Inflammatory macrophage treated with lipopolysaccharide for 4 hours (primary cell): ENCODE measurements at regions not wholly inside any gene's neighbourhood (a gene's known extent, or its start where the extent isn't known, plus 50 kb on each side); places are given as distances from the start of the nearest gene placed in this dataset.

Experiments
- DNase-seq: peaks from one replicate; pipeline ENCODE4 v3.0.0-alpha.2; 2020

- DNase-seq = no peak
Measured at GRCh38 chr5:97606531-97606930, 423.5 kb upstream of the RIOK2 start.

DNA sequence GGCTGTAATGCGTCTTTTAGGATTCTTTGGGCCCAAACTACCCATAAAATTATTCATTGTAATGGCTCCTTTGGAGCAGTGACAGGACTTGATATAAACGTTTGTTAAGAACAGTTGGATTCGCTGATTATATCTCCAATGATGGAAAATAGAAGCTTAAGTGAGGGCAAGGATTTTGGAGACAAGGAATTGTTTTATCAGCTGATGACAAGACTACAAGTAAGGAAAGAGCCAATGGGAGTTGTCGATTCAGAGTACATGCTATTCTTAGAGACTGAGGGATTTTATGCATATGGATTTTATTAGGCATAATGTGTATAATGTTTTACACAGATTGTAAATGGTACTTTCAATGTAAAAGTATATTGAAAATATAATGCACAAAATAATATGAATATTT lies 425.5 kb upstream of the RIOK2 start:
- no peak for DNase-seq

DNA sequence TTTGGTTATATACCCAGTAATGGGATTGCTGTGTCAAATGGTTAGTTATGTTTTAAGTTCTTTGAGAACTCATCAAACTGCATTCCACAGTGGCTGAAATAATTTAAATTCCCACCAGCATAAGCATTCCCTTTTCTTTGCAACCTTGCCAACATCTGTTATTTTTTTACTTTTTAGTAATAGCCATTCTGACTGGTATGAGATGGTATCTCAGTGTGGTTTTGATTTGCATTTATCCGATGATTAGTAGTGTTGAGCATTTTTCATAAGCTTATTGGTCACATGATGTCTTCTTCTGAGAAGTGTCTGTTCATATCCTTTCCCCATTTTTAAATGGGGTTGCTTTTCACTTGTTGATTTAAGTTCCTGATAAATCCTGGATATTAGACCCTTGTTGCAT lies 435.7 kb upstream of the RIOK2 start:
- no peak for DNase-seq

- DNase-seq = no peak
Measured at GRCh38 chr5:97623441-97623840, 440.4 kb upstream of the RIOK2 start.

- no peak for DNase-seq
Measured at GRCh38 chr5:97624886-97625285, 441.8 kb upstream of the RIOK2 start.

DNA sequence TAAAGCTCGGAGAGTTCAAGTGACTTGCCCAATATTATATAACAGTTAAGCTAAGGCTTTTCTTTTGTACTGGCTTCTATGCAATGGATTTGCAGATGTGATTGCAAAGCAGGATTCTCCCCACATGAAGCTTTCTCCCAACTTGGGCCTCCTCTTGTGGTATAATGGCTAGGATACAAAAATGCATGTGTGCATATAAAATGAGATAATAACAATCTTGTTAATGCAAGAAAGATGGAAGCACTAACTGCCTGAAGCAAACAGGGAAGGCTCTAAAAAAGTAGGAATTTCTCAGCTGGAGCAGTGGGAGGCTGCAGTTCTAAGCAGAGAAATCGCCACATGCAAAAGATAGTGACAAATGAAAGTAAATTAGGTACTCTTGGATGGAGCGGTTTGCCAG lies 444.2 kb upstream of the RIOK2 start:
- no peak for DNase-seq

DNA sequence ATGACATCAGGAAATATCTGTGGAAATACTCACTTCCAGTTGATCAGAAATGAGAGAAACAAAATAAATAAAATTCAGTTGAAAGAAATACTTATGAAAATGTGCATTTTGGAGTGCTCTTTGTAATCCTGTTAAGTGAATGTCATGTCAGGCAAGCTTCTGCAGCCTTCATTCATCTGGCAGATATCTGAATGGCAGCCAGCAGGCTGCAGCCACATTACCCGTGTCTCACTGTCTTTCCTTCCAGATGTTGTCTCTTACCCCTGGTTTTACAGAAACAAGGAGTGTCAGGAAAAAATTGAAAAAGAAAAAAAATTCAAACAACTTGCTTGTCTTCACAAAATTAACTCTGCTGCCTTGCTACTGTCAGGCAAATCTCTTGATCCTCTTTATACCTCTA lies 445.0 kb upstream of the RIOK2 start:
- DNase-seq = no peak

- DNase-seq = no peak
Measured at GRCh38 chr5:97628807-97629206, 445.8 kb upstream of the RIOK2 start.

DNA sequence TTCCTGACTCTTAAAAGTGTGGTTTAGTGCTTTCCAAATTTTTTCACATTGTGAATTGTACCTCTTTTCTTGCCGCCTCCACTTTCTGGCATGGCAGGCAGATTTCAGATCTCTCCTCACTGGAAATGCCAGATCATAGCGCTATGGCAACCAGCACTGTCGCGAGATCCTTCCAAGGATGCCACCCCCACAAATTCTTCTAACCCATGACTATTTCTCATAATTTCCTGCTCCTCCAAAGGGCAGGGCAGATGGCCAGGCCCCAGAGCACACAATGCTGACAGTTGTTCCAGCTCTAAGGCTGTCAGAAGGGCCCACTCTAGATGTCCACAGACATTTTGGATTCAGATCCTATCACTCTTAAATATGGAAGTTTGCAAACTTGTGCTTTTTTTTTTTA lies 446.2 kb upstream of the RIOK2 start:
- no peak for DNase-seq

DNA sequence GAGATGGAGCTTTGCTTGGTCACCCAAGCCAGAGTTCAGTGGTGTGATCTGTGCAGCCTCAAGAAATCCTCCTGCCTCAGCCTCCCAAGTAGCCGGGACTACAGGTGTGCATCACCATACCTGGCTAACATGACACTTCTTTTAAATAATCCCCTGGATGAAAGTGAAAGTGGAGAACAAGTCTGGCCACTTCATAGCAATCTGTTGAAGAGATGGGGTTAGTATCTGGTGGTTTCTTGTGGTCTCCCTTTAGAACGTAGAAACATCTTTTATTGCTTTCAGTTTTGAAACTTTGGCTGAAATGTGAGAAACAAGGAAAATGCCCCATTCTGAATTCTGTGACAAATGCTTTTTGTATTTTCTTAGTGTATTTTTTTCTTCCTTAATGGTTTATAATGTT lies 452.5 kb upstream of the RIOK2 start:
- DNase-seq = no peak

DNA sequence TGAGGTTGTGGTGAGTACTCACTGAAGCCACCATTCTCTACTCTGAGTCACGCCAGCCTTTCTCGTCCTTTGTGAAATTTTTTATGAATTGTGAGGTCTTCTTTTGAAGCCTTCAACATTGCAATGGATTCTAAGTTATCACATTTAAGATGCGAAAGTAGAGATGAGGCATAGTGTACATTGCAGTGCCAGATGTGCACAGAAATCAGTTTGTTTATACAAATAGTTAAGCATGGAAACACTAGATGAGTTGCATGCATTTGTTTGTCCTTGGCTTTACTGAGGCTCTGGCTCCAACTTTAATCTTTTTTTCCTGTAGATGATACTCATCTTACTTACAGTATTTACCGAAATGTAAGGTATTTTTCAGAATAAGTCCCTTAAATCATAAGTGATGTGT lies 453.7 kb upstream of the RIOK2 start:
- no peak for DNase-seq

- DNase-seq = no peak
Measured at GRCh38 chr5:97641081-97641480, 458.0 kb upstream of the RIOK2 start.

DNA sequence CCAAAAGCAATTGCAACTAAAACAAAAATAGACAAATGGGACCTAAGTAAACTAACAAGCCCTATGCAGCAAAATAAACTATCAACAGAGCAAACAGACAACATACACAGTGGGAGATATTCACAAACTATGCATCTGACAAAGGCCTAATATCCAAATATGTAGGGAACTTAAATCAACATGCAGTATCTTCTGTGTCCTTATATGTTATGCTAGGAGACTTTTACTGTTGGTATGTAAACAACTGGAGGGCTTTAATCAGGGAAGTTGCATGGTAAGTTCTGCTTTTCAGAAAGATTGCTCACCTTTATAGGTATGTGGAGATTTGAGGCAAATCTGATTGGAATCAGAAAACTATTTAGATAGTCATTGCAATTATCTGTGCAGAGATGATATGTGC lies 461.2 kb upstream of the RIOK2 start:
- no peak for DNase-seq

DNA sequence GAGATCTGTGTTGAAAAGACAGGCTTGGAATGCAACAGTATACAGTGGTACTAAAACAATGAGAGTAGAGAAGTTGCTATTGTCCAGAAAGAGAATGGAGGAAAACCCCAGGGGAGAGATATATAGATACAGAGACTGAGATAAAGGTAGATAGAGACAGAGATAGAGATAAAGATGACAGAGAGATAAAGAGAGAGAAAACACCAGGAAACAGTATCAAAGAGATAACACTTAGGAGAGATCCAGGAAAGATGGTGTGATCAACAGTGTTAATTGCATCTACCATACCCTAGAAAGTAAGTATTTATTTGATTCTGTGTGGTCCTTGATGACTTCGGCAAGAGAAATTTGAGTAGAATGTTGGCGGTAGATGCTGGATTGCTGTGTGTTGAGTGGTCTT lies 461.8 kb upstream of the RIOK2 start:
- no peak for DNase-seq

- no peak for DNase-seq
Measured at GRCh38 chr5:97657239-97657638, 474.2 kb upstream of the RIOK2 start.

GRCh38 chr5:97658116-97658900 lies 475.3 kb upstream of the RIOK2 start:
- no peak for DNase-seq

DNA sequence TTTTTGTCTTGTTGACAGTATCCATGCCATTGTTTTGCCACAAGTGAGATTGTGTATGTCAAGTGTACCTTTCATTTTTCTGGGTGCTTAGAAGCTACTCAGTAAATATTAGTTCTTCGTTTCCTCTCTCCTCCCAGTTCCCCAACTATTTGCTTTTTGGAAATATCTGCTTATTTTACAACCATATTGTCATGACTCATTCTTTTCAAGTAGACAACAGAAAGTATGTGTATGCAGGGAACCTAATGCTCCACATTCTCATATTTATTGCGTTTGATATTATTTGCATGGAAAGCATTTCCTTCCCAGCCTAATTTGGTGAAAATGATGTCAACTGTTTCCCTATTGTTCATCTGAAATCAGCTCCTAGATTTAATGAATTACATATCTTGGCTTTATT lies 483.7 kb upstream of the RIOK2 start:
- no peak for DNase-seq

DNA sequence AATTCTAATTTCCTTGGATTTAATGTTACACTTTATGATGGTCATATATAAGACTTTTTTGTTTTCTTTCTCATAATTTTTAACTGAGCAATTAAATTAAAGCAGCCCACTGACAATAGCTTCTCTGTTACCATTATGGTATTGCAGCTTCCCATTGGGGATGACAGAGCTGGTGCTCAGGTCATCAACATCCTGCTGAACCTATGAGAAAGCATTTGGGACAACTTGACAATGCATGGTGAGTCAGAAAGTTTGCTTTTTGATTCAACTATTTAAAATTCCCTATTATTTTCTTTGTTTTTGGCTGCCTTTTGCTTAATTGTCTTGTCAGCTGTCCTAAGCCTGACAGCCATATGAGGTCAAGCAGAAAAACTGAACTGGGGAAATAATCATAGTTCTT lies 487.4 kb upstream of the RIOK2 start:
- DNase-seq = no peak

GRCh38 chr5:97676608-97677007 lies 493.6 kb upstream of the RIOK2 start:
- DNase-seq = no peak

GRCh38 chr5:97694091-97694490 lies 511.0 kb upstream of the RIOK2 start:
- no peak for DNase-seq

- no peak for DNase-seq
Measured at GRCh38 chr5:97714424-97714823, 531.4 kb upstream of the RIOK2 start.

DNA sequence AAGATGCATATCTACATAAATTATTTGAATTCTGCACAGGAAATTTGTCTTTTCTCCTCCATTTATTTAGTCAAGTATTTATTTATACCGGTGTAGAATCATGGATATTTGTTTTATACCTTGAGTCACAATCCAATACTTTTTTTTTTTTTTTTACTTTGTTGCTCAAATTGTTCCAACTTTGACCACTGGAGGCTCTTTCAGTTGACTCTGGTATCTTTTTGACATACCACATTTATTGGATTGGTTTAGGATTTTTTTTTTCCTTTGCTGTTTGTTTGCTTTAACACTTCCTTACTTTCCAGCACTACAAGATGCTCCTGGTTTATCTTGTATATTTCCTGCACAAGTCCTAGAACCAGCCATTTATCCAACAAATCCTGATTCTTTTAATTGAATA lies 543.1 kb upstream of the RIOK2 start:
- no peak for DNase-seq

GRCh38 chr5:97728920-97729319 lies 545.9 kb upstream of the RIOK2 start:
- no peak for DNase-seq

DNA sequence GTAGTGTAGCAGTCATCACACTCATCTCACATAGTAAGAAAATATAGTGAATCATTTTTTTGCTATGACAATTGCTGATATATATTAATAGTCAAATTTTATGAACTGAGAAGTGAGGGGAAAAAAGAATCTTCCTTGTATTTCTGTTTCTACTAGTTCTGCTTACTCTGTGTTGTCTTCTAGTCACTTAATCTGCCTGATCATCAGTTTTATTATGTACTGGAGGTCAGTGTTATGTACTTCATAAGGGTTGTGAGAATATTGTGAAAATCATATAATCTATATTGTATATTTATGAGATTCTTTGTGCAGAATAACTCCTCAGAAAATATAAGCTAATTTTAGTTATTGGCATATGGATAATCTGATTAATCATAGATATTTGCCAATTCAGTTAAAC lies 546.9 kb upstream of the RIOK2 start:
- DNase-seq = no peak

DNA sequence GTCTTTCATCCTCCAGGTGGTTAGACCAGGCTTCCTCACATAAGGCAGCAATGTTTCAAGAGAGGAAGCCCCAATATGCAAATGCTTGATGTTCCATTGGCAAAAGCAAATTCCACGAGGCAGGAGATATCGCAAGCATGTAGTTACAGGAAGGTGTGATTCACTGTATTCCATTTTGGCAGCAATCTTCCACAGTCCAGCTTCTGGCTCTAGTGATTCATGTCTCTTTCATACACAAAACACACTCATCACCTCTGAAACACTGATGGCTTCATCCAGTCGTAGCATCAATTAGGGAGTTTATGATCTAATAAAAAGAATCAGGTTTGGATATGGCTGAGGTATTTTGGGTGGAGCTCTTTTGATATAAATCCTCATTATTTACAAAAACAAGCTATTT lies 552.2 kb upstream of the RIOK2 start:
- no peak for DNase-seq

- no peak for DNase-seq
Measured at GRCh38 chr5:97737608-97738007, 554.6 kb upstream of the RIOK2 start.
